Mucosa of descending colon (tissue), 3 donors: ENCODE measurements at regions not wholly inside any gene's neighbourhood (a gene's known extent, or its start where the extent isn't known, plus 50 kb on each side); places are given as distances from the start of the nearest gene placed in this dataset.

Experiments
- ATAC-seq: fragments of 200-7000 bp; cut with Tn5 transposase; one replicate; pipeline ENCODE4 v1.9.1; 2020; ENCODE audit warnings: mild to moderate bottlenecking, moderate library complexity
- DNase-seq, 3 donors: peaks; one replicate each; pipeline ENCODE4 v3.0.0-alpha.2; 2020
- H3K36me3 ChIP-seq: fragments of 200-600 bp; one replicate; pipeline ENCODE4 v1.8.0; 2021; ENCODE audit warnings: low read depth, mild to moderate bottlenecking
- H3K4me1 ChIP-seq: fragments of 200-600 bp; one replicate; pipeline ENCODE4 v1.8.0; 2021; ENCODE audit warnings: low read depth, mild to moderate bottlenecking
- H3K4me3 ChIP-seq: fragments of 200-600 bp; one replicate; pipeline ENCODE4 v1.8.0; 2021; ENCODE audit warnings: mild to moderate bottlenecking
- H3K9me3 ChIP-seq: fragments of 200-600 bp; one replicate; pipeline ENCODE4 v1.8.0; 2021; ENCODE audit warnings: mild to moderate bottlenecking
- CTCF ChIP-seq: fragments of 200-600 bp; IDR thresholded peaks from one replicate; pipeline ENCODE4 v1.8.0; 2022; ENCODE audit warnings: antibody characterized with exemption, mild to moderate bottlenecking
- intact Hi-C, 2 donors: fragments of 100-400 bp; cut with DNase I in 1 of 2; cut with micrococcal nuclease in 1 of 2; formaldehyde crosslinking; loops; one replicate each; pipeline versions ENCODE4 v1.11.0 to v1.11.1; 2022; cut with DNase I, micrococcal nuclease
- donor health status: DM: no; HTN: no; CAD: no; lungs with moderate emphysema.
- donor health status: DM: no; HTN: no; CAD: no.
- donor health status: DM: no; HTN: yes; CAD: no.

- no peak overlapping the region for H3K4me3 ChIP-seq
- no peaks in the 10 kb centered on the region for H3K4me1 ChIP-seq
- ATAC-seq (no peak), DNase-seq (no peak)
- intact Hi-C loops: no loop called here
- no peaks in the 10 kb centered on the region for H3K36me3 ChIP-seq
- TF ChIP-seq CTCF: no peak
- no peaks in the 10 kb centered on the region for H3K9me3 ChIP-seq
These were observed 166.2 kb upstream of the CPNE8 start for GRCh38 chr12:39071611-39072010.

- H3K9me3 ChIP-seq: no peaks in the 10 kb centered on the region
- no peak for DNase-seq
- no peak overlapping the region for H3K4me3 ChIP-seq
- H3K4me1 ChIP-seq: no peaks in the 10 kb centered on the region
- TF ChIP-seq CTCF: no peak
- no peak for ATAC-seq
- H3K36me3 ChIP-seq: no peaks in the 10 kb centered on the region
- intact Hi-C loops: no loop called here
These were observed 165.4 kb upstream of the CPNE8 start for GRCh38 chr12:39070775-39071174.

- Histone ChIP-seq H3K4me1 (no peaks in the 10 kb centered on the region), H3K4me3 (no peak overlapping the region), H3K36me3 (no peaks in the 10 kb centered on the region), H3K9me3 (no peaks in the 10 kb centered on the region)
- ATAC-seq: no peak
- DNase-seq: no peak
- no peak for TF ChIP-seq CTCF
- intact Hi-C loops: no loop called here
These were observed 160.1 kb upstream of the CPNE8 start for GRCh38 chr12:39065455-39065854.

GRCh38 chr12:39064708-39065107, 159.3 kb upstream of the CPNE8 start:
- Histone ChIP-seq H3K4me1 (no peaks in the 10 kb centered on the region), H3K36me3 (no peaks in the 10 kb centered on the region), H3K9me3 (no peaks in the 10 kb centered on the region), H3K4me3 (no peak overlapping the region)
- ATAC-seq (no peak), DNase-seq (no peak)
- intact Hi-C loops: no loop called here
- no peak for TF ChIP-seq CTCF

- no peak for DNase-seq
- Histone ChIP-seq H3K9me3 (no peaks in the 10 kb centered on the region), H3K36me3 (no peaks in the 10 kb centered on the region), H3K4me3 (no peak overlapping the region), H3K4me1 (no peaks in the 10 kb centered on the region)
- no peak for ATAC-seq
- intact Hi-C loops: no loop called here
- TF ChIP-seq CTCF: no peak
These were observed 157.0 kb upstream of the CPNE8 start for GRCh38 chr12:39062266-39062996.

GRCh38 chr12:39061576-39061975, 156.2 kb upstream of the CPNE8 start:
- DNase-seq (no peak), ATAC-seq (no peak)
- TF ChIP-seq CTCF: no peak
- no peaks in the 10 kb centered on the region for H3K9me3 ChIP-seq
- H3K36me3 ChIP-seq: no peaks in the 10 kb centered on the region
- H3K4me3 ChIP-seq: no peak overlapping the region
- intact Hi-C loops: no loop called here
- no peaks in the 10 kb centered on the region for H3K4me1 ChIP-seq
